ENCODE measurements at regions not wholly inside any gene's neighbourhood (a gene's known extent, or its start where the extent isn't known, plus 50 kb on each side); places are given as distances from the start of the nearest gene placed in this dataset.
"Not testable (repeated sequence)": the region's sequence is repeated elsewhere in the genome, so short reads cannot be mapped to it uniquely, and the experiment has no call there.

- 74 to 77% methylated on average over 2 of the region's 2 CpGs for WGBS, 2 donors
- no peaks in the 10 kb centered on the region for H3K4me1 ChIP-seq (ENCODE audit: control insufficient read depth in 1 of 2, insufficient read depth in 2 of 2, low read length in 2 of 2)
- H3K4me3 ChIP-seq (ENCODE audit: low read length in 2 of 2), result no peak overlapping the region
- H3K27me3 ChIP-seq (ENCODE audit: control insufficient read depth in 1 of 2, insufficient read depth in 2 of 2, low read length in 1 of 2), result no peaks in the 10 kb centered on the region
- intact Hi-C loops (cut with DNase I), result no loop called here
- H3K27ac ChIP-seq (ENCODE audit: low read depth in 1 of 2, low read length in 2 of 2), result no peak overlapping the region
- peaks cover 1% of the 10 kb centered on the region for H3K9me3 ChIP-seq (ENCODE audit: control insufficient read depth, low read length)
- H3K36me3 ChIP-seq (ENCODE audit: control insufficient read depth in 1 of 2, insufficient read depth in 2 of 2, low read length in 1 of 2), result no peaks in the 10 kb centered on the region
- no peak for ATAC-seq (ENCODE audit: low FRiP score)
- DNase-seq, result no peak
Measured at GRCh38 chr2:194320520-194320919, 1336.5 kb upstream of the SLC39A10 start.

- Histone ChIP-seq H3K4me1 (ENCODE audit: control insufficient read depth in 1 of 2, insufficient read depth in 2 of 2, low read length in 2 of 2) (no peaks in the 10 kb centered on the region), H3K9me3 (ENCODE audit: control insufficient read depth, low read length) (peaks cover 1% of the 10 kb centered on the region), H3K36me3 (ENCODE audit: control insufficient read depth in 1 of 2, insufficient read depth in 2 of 2, low read length in 1 of 2) (no peaks in the 10 kb centered on the region), H3K27me3 (ENCODE audit: control insufficient read depth in 1 of 2, insufficient read depth in 2 of 2, low read length in 1 of 2) (no peaks in the 10 kb centered on the region), H3K4me3 (ENCODE audit: low read length in 2 of 2) (no peak overlapping the region), H3K27ac (ENCODE audit: low read depth in 1 of 2, low read length in 2 of 2) (no peak overlapping the region)
- ATAC-seq (ENCODE audit: low FRiP score) (no peak), DNase-seq (no peak)
- whole genome bisulfite sequencing, 2 donors, result 82 to 83% methylated on average over 4 of the region's 4 CpGs
- intact Hi-C loops (cut with DNase I), result no loop called here
Measured at GRCh38 chr2:194319222-194319992, 1337.6 kb upstream of the SLC39A10 start.

- no peaks in the 10 kb centered on the region for H3K27me3 ChIP-seq (ENCODE audit: control insufficient read depth in 1 of 2, insufficient read depth in 2 of 2, low read length in 1 of 2)
- 88 to 94% methylated on average over 3 of the region's 3 CpGs for WGBS, 2 donors
- H3K4me3 ChIP-seq (ENCODE audit: low read length in 2 of 2), result no peak overlapping the region
- ATAC-seq (ENCODE audit: low FRiP score) (no peak), DNase-seq (no peak)
- H3K36me3 ChIP-seq (ENCODE audit: control insufficient read depth in 1 of 2, insufficient read depth in 2 of 2, low read length in 1 of 2), result no peaks in the 10 kb centered on the region
- intact Hi-C loops (cut with DNase I), result no loop called here
- H3K9me3 ChIP-seq (ENCODE audit: control insufficient read depth, low read length), result peaks cover 2% of the 10 kb centered on the region
- H3K4me1 ChIP-seq (ENCODE audit: control insufficient read depth in 1 of 2, insufficient read depth in 2 of 2, low read length in 2 of 2), result no peaks in the 10 kb centered on the region
- H3K27ac ChIP-seq (ENCODE audit: low read depth in 1 of 2, low read length in 2 of 2), result no peak overlapping the region
Measured at GRCh38 chr2:194314042-194314441, 1343.0 kb upstream of the SLC39A10 start.

- no peak overlapping the region for H3K27ac ChIP-seq (ENCODE audit: low read depth in 1 of 2, low read length in 2 of 2)
- no peak for ATAC-seq (ENCODE audit: low FRiP score)
- no peaks in the 10 kb centered on the region for H3K9me3 ChIP-seq (ENCODE audit: control insufficient read depth, low read length)
- no peak for DNase-seq
- no peaks in the 10 kb centered on the region for H3K4me1 ChIP-seq (ENCODE audit: control insufficient read depth in 1 of 2, insufficient read depth in 2 of 2, low read length in 2 of 2)
- intact Hi-C loops (cut with DNase I), result no loop called here
- H3K36me3 ChIP-seq (ENCODE audit: control insufficient read depth in 1 of 2, insufficient read depth in 2 of 2, low read length in 1 of 2), result no peaks in the 10 kb centered on the region
- no peaks in the 10 kb centered on the region for H3K27me3 ChIP-seq (ENCODE audit: control insufficient read depth in 1 of 2, insufficient read depth in 2 of 2, low read length in 1 of 2)
- H3K4me3 ChIP-seq (ENCODE audit: low read length in 2 of 2), result no peak overlapping the region
Measured at GRCh38 chr2:194304191-194304590, 1352.8 kb upstream of the SLC39A10 start.

- Histone ChIP-seq H3K27me3 (ENCODE audit: control insufficient read depth in 1 of 2, insufficient read depth in 2 of 2, low read length in 1 of 2) (no peaks in the 10 kb centered on the region), H3K9me3 (ENCODE audit: control insufficient read depth, low read length) (no peaks in the 10 kb centered on the region), H3K4me1 (ENCODE audit: control insufficient read depth in 1 of 2, insufficient read depth in 2 of 2, low read length in 2 of 2) (no peaks in the 10 kb centered on the region), H3K36me3 (ENCODE audit: control insufficient read depth in 1 of 2, insufficient read depth in 2 of 2, low read length in 1 of 2) (no peaks in the 10 kb centered on the region), H3K4me3 (ENCODE audit: low read length in 2 of 2) (no peak overlapping the region), H3K27ac (ENCODE audit: low read depth in 1 of 2, low read length in 2 of 2) (no peak overlapping the region)
- no peak for DNase-seq
- no peak for ATAC-seq (ENCODE audit: low FRiP score)
- intact Hi-C loops (cut with DNase I), result no loop called here
Measured at GRCh38 chr2:194301946-194302345, 1355.1 kb upstream of the SLC39A10 start.

GRCh38 chr2:194294156-194294555, 1362.9 kb upstream of the SLC39A10 start:
- WGBS, 2 donors, result 31 to 39% methylated on average over 1 of the region's 1 CpG
- Histone ChIP-seq H3K27me3 (ENCODE audit: control insufficient read depth in 1 of 2, insufficient read depth in 2 of 2, low read length in 1 of 2) (no peaks in the 10 kb centered on the region), H3K4me3 (ENCODE audit: low read length in 2 of 2) (no peak overlapping the region), H3K4me1 (ENCODE audit: control insufficient read depth in 1 of 2, insufficient read depth in 2 of 2, low read length in 2 of 2) (no peaks in the 10 kb centered on the region), H3K36me3 (ENCODE audit: control insufficient read depth in 1 of 2, insufficient read depth in 2 of 2, low read length in 1 of 2) (no peaks in the 10 kb centered on the region), H3K27ac (ENCODE audit: low read depth in 1 of 2, low read length in 2 of 2) (no peak overlapping the region), H3K9me3 (ENCODE audit: control insufficient read depth, low read length) (no peaks in the 10 kb centered on the region)
- DNase-seq (no peak), ATAC-seq (ENCODE audit: low FRiP score) (no peak)
- intact Hi-C loops (cut with DNase I), result no loop called here

GRCh38 chr2:194291104-194291503, 1365.9 kb upstream of the SLC39A10 start:
- H3K4me1 ChIP-seq (ENCODE audit: control insufficient read depth in 1 of 2, insufficient read depth in 2 of 2, low read length in 2 of 2), result no peaks in the 10 kb centered on the region
- H3K9me3 ChIP-seq (ENCODE audit: control insufficient read depth, low read length), result no peaks in the 10 kb centered on the region
- no peak overlapping the region for H3K27ac ChIP-seq (ENCODE audit: low read depth in 1 of 2, low read length in 2 of 2)
- H3K36me3 ChIP-seq (ENCODE audit: control insufficient read depth in 1 of 2, insufficient read depth in 2 of 2, low read length in 1 of 2), result no peaks in the 10 kb centered on the region
- no peak for ATAC-seq (ENCODE audit: low FRiP score)
- intact Hi-C loops (cut with DNase I), result no loop called here
- no peak overlapping the region for H3K4me3 ChIP-seq (ENCODE audit: low read length in 2 of 2)
- 77 to 79% methylated on average over 4 of the region's 4 CpGs for WGBS, 2 donors
- no peaks in the 10 kb centered on the region for H3K27me3 ChIP-seq (ENCODE audit: control insufficient read depth in 1 of 2, insufficient read depth in 2 of 2, low read length in 1 of 2)
- no peak for DNase-seq

- WGBS, 2 donors, result 71 to 76% methylated on average over 4 of the region's 4 CpGs
- no peak overlapping the region for H3K4me3 ChIP-seq (ENCODE audit: low read length in 2 of 2)
- H3K9me3 ChIP-seq (ENCODE audit: control insufficient read depth, low read length), result no peaks in the 10 kb centered on the region
- H3K36me3 ChIP-seq (ENCODE audit: control insufficient read depth in 1 of 2, insufficient read depth in 2 of 2, low read length in 1 of 2), result no peaks in the 10 kb centered on the region
- H3K27me3 ChIP-seq (ENCODE audit: control insufficient read depth in 1 of 2, insufficient read depth in 2 of 2, low read length in 1 of 2), result no peaks in the 10 kb centered on the region
- no peak for DNase-seq
- H3K4me1 ChIP-seq (ENCODE audit: control insufficient read depth in 1 of 2, insufficient read depth in 2 of 2, low read length in 2 of 2), result no peaks in the 10 kb centered on the region
- intact Hi-C loops (cut with DNase I), result no loop called here
- no peak for ATAC-seq (ENCODE audit: low FRiP score)
- no peak overlapping the region for H3K27ac ChIP-seq (ENCODE audit: low read depth in 1 of 2, low read length in 2 of 2)
Measured at GRCh38 chr2:194289712-194290346, 1367.2 kb upstream of the SLC39A10 start.

GRCh38 chr2:194276667-194277066, 1380.4 kb upstream of the SLC39A10 start:
- ATAC-seq (ENCODE audit: low FRiP score); H3K4me1 ChIP-seq (ENCODE audit: control insufficient read depth in 1 of 2, insufficient read depth in 2 of 2, low read length in 2 of 2); H3K9me3 ChIP-seq (ENCODE audit: control insufficient read depth, low read length): not testable (repeated sequence)

More at GRCh38 chr2:194276667-194277066, 1380.4 kb upstream of the SLC39A10 start:
- H3K27me3 ChIP-seq (ENCODE audit: control insufficient read depth in 1 of 2, insufficient read depth in 2 of 2, low read length in 1 of 2); DNase-seq; H3K27ac ChIP-seq (ENCODE audit: low read depth in 1 of 2, low read length in 2 of 2); H3K36me3 ChIP-seq (ENCODE audit: control insufficient read depth in 1 of 2, insufficient read depth in 2 of 2, low read length in 1 of 2); intact Hi-C loops (cut with DNase I); H3K4me3 ChIP-seq (ENCODE audit: low read length in 2 of 2): not testable (repeated sequence)
- 84 to 89% methylated on average over 9 of the region's 9 CpGs for WGBS, 2 donors

All from aorta (tissue), 5 donors.